IMR-90 (cell line): ENCODE measurements at regions not wholly inside any gene's neighbourhood (a gene's known extent, or its start where the extent isn't known, plus 50 kb on each side); places are given as distances from the start of the nearest gene placed in this dataset.
A peak's percentile ranks its signal among the peaks of the same experiment; 100 is the strongest.

Experiments
- ATAC-seq: fragments of 200-7000 bp; cut with Tn5 transposase; 2 replicates; pipeline ENCODE4 v1.9.1; 2020; ENCODE audit warnings: low read depth, mild to moderate bottlenecking, moderate library complexity
- BruUV-seq: library from RNA; stranded (reverse); fragments of 400-500 nt; replicated peaks from 2 replicates; lab custom pipeline; 2021; lab: Mats Ljungman, UMichigan
- CTCF ChIA-PET: fragments of 300-600 bp; formaldehyde crosslinking; extraction: SDS; loops from one replicate; lab custom pipeline; 2021; ENCODE audit warnings: antibody characterized with exemption; lab: Yijun Ruan, JAX
- POLR2A ChIA-PET: fragments of 300-600 bp; sonication (Branson Sonifier 250); formaldehyde crosslinking; loops from one replicate; lab custom pipeline; 2022; ENCODE audit warnings: antibody characterized with exemption; ENCODE audit not compliant: unreplicated experiment; lab: Charles Lee
- DNase-seq: peaks from one replicate; pipeline ENCODE4 v3.0.0; 2013
- H2AFZ ChIP-seq: replicated peaks from 2 replicates; pipeline ENCODE3; 2013; ENCODE audit warnings: low read length, mild to moderate bottlenecking; ENCODE audit not compliant: poor library complexity
- H2AK5ac ChIP-seq: 2 replicates; pipeline ENCODE4 v1.6.1; 2013; ENCODE audit warnings: low read depth, low read length, inconsistent platforms
- H2AK9ac ChIP-seq: replicated peaks from 2 replicates; pipeline ENCODE3; 2013; ENCODE audit warnings: mild to moderate bottlenecking, low read depth, low read length, moderate library complexity; ENCODE audit not compliant: poor library complexity
- H2BK120ac ChIP-seq: 2 replicates; pipeline ENCODE4 v1.6.1; 2013; ENCODE audit warnings: low read depth, low read length, inconsistent platforms
- H2BK15ac ChIP-seq: 3 replicates; pipeline ENCODE4 v1.6.1; 2013; ENCODE audit warnings: low read depth, low read length, inconsistent platforms
- H2BK20ac ChIP-seq: 2 replicates; pipeline ENCODE4 v1.6.1; 2013; ENCODE audit warnings: low read depth, mild to moderate bottlenecking, inconsistent platforms, low read length, moderate library complexity
- H2BK5ac ChIP-seq: 2 replicates; pipeline ENCODE4 v1.6.1; 2013; ENCODE audit warnings: mild to moderate bottlenecking, low read depth, low read length, inconsistent platforms; ENCODE audit not compliant: poor library complexity, severe bottlenecking
- H3K14ac ChIP-seq: replicated peaks from 2 replicates; pipeline ENCODE4 v1.6.1; 2013; ENCODE audit warnings: low read depth, low read length, inconsistent platforms
- H3K18ac ChIP-seq: 2 replicates; pipeline ENCODE4 v1.6.1; 2013; ENCODE audit warnings: low read depth, low read length, control low read depth
- H3K23ac ChIP-seq: 2 replicates; pipeline ENCODE4 v1.6.1; 2013; ENCODE audit warnings: low read depth, low read length, inconsistent platforms
- H3K27ac ChIP-seq: 2 replicates; pipeline ENCODE4 v1.5.1; 2013; ENCODE audit warnings: mild to moderate bottlenecking, control low read depth, low read length; ENCODE audit not compliant: insufficient read depth
- H3K27me3 ChIP-seq: 2 replicates; pipeline ENCODE4 v1.6.1; 2013; ENCODE audit warnings: low read length; ENCODE audit not compliant: control insufficient read depth, insufficient read depth
- H3K36me3 ChIP-seq: 2 replicates; pipeline ENCODE4 v1.6.1; 2013; ENCODE audit warnings: low read length, mixed read lengths; ENCODE audit not compliant: control insufficient read depth, insufficient read depth
- H3K4ac ChIP-seq: 2 replicates; pipeline ENCODE4 v1.6.1; 2013; ENCODE audit warnings: low read depth, low read length, inconsistent platforms
- H3K4me1 ChIP-seq: 2 replicates; pipeline ENCODE4 v1.6.1; 2013; ENCODE audit warnings: low read length, mixed read lengths; ENCODE audit not compliant: control insufficient read depth, insufficient read depth
- H3K4me2 ChIP-seq: 2 replicates; pipeline ENCODE4 v1.6.1; 2013; ENCODE audit warnings: low read depth, mild to moderate bottlenecking, control low read depth, low read length, moderate library complexity
- H3K4me3 ChIP-seq: 2 replicates; pipeline ENCODE4 v1.5.1; 2013; ENCODE audit warnings: low read depth, mild to moderate bottlenecking, control low read depth, low read length, moderate library complexity; ENCODE audit not compliant: insufficient read depth
- H3K56ac ChIP-seq: 2 replicates; pipeline ENCODE4 v1.6.1; 2013; ENCODE audit warnings: low read length, inconsistent platforms; ENCODE audit not compliant: insufficient read depth; ENCODE audit errors: extremely low read depth
- H3K79me1 ChIP-seq, 2 experiments: 2 replicates each; pipeline ENCODE4 v1.6.1; 2013; ENCODE audit warnings: low read length in 2 of 2, inconsistent platforms in 1 of 2, low read depth in 1 of 2
- H3K9ac ChIP-seq: 2 replicates; pipeline ENCODE4 v1.6.1; 2013; ENCODE audit warnings: low read depth, low read length, control low read depth
- H3K9me1 ChIP-seq: 2 replicates; pipeline ENCODE4 v1.6.1; 2013; ENCODE audit warnings: low read length, inconsistent platforms; ENCODE audit not compliant: insufficient read depth
- H3K9me3 ChIP-seq: 2 replicates; pipeline ENCODE4 v1.6.1; 2013; ENCODE audit warnings: low read length; ENCODE audit not compliant: control insufficient read depth, insufficient read depth
- H4K20me1 ChIP-seq: 2 replicates; pipeline ENCODE4 v1.6.1; 2013; ENCODE audit warnings: low read length, inconsistent platforms; ENCODE audit not compliant: insufficient read depth
- H4K5ac ChIP-seq: 2 replicates; pipeline ENCODE4 v1.6.1; 2013; ENCODE audit warnings: mild to moderate bottlenecking, low read depth, low read length, control low read depth
- H4K8ac ChIP-seq, 2 experiments: 2 replicates each; pipeline ENCODE4 v1.6.1; 2013; ENCODE audit warnings: low read depth in 2 of 2, low read length in 2 of 2, control low read depth in 1 of 2, inconsistent platforms in 1 of 2
- H4K91ac ChIP-seq: 2 replicates; pipeline ENCODE4 v1.6.1; 2013; ENCODE audit warnings: low read depth, low read length, inconsistent platforms; ENCODE audit not compliant: insufficient read depth
- CEBPB ChIP-seq: IDR thresholded peaks from 2 replicates; pipeline ENCODE4 v1.6.1; 2012; ENCODE audit warnings: low read depth, low read length, improper control_type of control experiment
- POLR2A ChIP-seq: IDR thresholded peaks from 2 replicates; pipeline ENCODE4 v1.6.1; 2012; ENCODE audit warnings: mild to moderate bottlenecking, low read depth, low read length
- RAD21 ChIP-seq: IDR thresholded peaks from 2 replicates; pipeline ENCODE4 v1.6.1; 2012; ENCODE audit warnings: low read length, improper control_type of control experiment
- SMC3 ChIP-seq: fragments of 150-350 bp; IDR thresholded peaks from 2 replicates; pipeline ENCODE4 v1.6.1; 2016; ENCODE audit warnings: low read depth, mild to moderate bottlenecking, antibody characterized with exemption, low read length, moderate library complexity
- WGBS, 2 experiments: methylation state at CpG; one replicate each; pipeline versions ENCODE4 v1.1.5 to v1.1.7; 2013; ENCODE audit warnings: missing lambda C conversion rate in 2 of 2; ENCODE audit not compliant: insufficient read length in 1 of 2; ENCODE audit errors: extremely low coverage in 2 of 2; 5-methylcytosine and 5-hydroxymethylcytosine counted together
- dilution Hi-C: fragments of 300-500 bp; cut with HindIII; formaldehyde crosslinking; loops from one replicate; pipeline ENCODE4 v1.14.3; 2018; ENCODE audit warnings: low sequenced_read_pairs; ENCODE audit not compliant: unreplicated experiment
- in situ Hi-C: fragments of 300-500 bp; cut with MboI; formaldehyde crosslinking; loops from 3 replicates; pipeline ENCODE4 v1.14.3; 2019; ENCODE audit warnings: low sequenced_read_pairs, inconsistent platforms, mixed read lengths
- intact Hi-C: fragments of 100-400 bp; cut with micrococcal nuclease; formaldehyde crosslinking; loops from 2 replicates; pipeline ENCODE4 v1.10.0; 2022

- H2AK5ac ChIP-seq: peak overlapping the region; percentile 14
- POLR2A ChIA-PET: no interaction called here
Observed at GRCh38 chr2:8304821-8305766, 376.8 kb upstream of the ID2 start.

More at GRCh38 chr2:8304821-8305766, 376.8 kb upstream of the ID2 start:
- H4K8ac ChIP-seq: no peak overlapping the region
- no peak overlapping the region for H3K23ac ChIP-seq
- H3K4ac ChIP-seq: peak overlapping the region; percentile 26; the same call in 1 of the 2 replicates
- H3K18ac ChIP-seq: peak overlapping the region; percentile 59
- H3K4me3 ChIP-seq: no peak overlapping the region
- H3K27me3 ChIP-seq: no peaks in the 10 kb centered on the region
- intact Hi-C loops: loop anchor here (5.0 to 10.0 kb wide), 2 partner anchors 113 to 160 kb away; no protein-coding TSS in a partner anchor
- no peak overlapping the region for H3K4me2 ChIP-seq
- peak overlapping the region; percentile 25; the same call in 1 of the 2 replicates for H2BK120ac ChIP-seq
- H3K4me1 ChIP-seq: peaks cover 15% of the 10 kb centered on the region
- no peak overlapping the region for H3K9ac ChIP-seq
- no peak overlapping the region for H2AK9ac ChIP-seq
- no peaks in the 10 kb centered on the region for H3K36me3 ChIP-seq
- H3K79me1 ChIP-seq: no peaks in the 10 kb centered on the region
- H4K91ac ChIP-seq: peak overlapping the region; percentile 2; the same call in 1 of the 2 replicates
- dilution Hi-C loops: no loop called here
- TF ChIP-seq RAD21 (no peak), POLR2A (no peak), CEBPB (0 out of 2 replicates have a peak, but pooled peaks have one; percentile 7), SMC3 (no peak)
- DNase-seq (no peak), ATAC-seq (no peak)
- CTCF ChIA-PET: no interaction called here
- no peak overlapping the region for H3K56ac ChIP-seq
- H4K20me1 ChIP-seq: peaks cover 3% of the 10 kb centered on the region; the same call in 1 of the 2 replicates
- H3K27ac ChIP-seq: peak overlapping the region; percentile 69; the same call in 1 of the 2 replicates
- no TSS peak for BruUV-seq
- peak overlapping the region; percentile 22 for H2BK5ac ChIP-seq
- in situ Hi-C loops: loop anchor here (10.0 kb wide), 1 partner anchor 380 kb away; the partner anchor contains the start of gene ID2
- 97% methylated on average over 5 of the region's 18 CpGs; no CpG with 5 or more reads in 1 of the 2 experiments for WGBS, 2 experiments
- peaks cover 14% of the 10 kb centered on the region for H3K9me1 ChIP-seq
- no peaks in the 10 kb centered on the region; the same call in 1 of the 2 replicates for H3K9me3 ChIP-seq
- H2BK20ac ChIP-seq: peak overlapping the region; percentile 2; the same call in 1 of the 2 replicates
- no peak overlapping the region for H3K14ac ChIP-seq
- no peak overlapping the region for H4K5ac ChIP-seq
- H2BK15ac ChIP-seq: peak overlapping the region; percentile 59; the same call in 1 of the 3 replicates
- no peak overlapping the region for H2AFZ ChIP-seq
